ENCODE measurements at regions not wholly inside any gene's neighbourhood (a gene's known extent, or its start where the extent isn't known, plus 50 kb on each side); places are given as distances from the start of the nearest gene placed in this dataset.

GRCh38 chr1:238767321-238767720 lies 619.0 kb upstream of the CHRM3 start:
- no peak for DNase-seq (ENCODE audit: low read depth)
- no peak for TF ChIP-seq CTCF (IDR thresholded peaks at IDR 0.05; ENCODE audit: low read depth, low read length, missing control alignments)
- in situ Hi-C loops (cut with HindIII; ENCODE audit: low sequenced_read_pairs) = no loop called here
- H3K4me3 ChIP-seq (ENCODE audit: low read depth, low read length) = no peak overlapping the region

- no peak for TF ChIP-seq CTCF (IDR thresholded peaks at IDR 0.05; ENCODE audit: low read depth, low read length, missing control alignments)
- H3K4me3 ChIP-seq (ENCODE audit: low read depth, low read length) = no peak overlapping the region
- no peak for DNase-seq (ENCODE audit: low read depth)
- in situ Hi-C loops (cut with HindIII; ENCODE audit: low sequenced_read_pairs) = no loop called here
Observed at GRCh38 chr1:238764779-238765178, 621.6 kb upstream of the CHRM3 start.

- in situ Hi-C loops (cut with HindIII; ENCODE audit: low sequenced_read_pairs) = no loop called here
- no peak for DNase-seq (ENCODE audit: low read depth)
- no peak overlapping the region for H3K4me3 ChIP-seq (ENCODE audit: low read depth, low read length)
- no peak for TF ChIP-seq CTCF (IDR thresholded peaks at IDR 0.05; ENCODE audit: low read depth, low read length, missing control alignments)
Observed at GRCh38 chr1:238753252-238753651, 633.1 kb upstream of the CHRM3 start.

GRCh38 chr1:238752327-238752726 lies 634.0 kb upstream of the CHRM3 start:
- H3K4me3 ChIP-seq (ENCODE audit: low read depth, low read length) = no peak overlapping the region
- in situ Hi-C loops (cut with HindIII; ENCODE audit: low sequenced_read_pairs) = no loop called here
- TF ChIP-seq CTCF (IDR thresholded peaks at IDR 0.05; ENCODE audit: low read depth, low read length, missing control alignments) = no peak
- DNase-seq (ENCODE audit: low read depth) = no peak

GRCh38 chr1:238745069-238745468 lies 641.3 kb upstream of the CHRM3 start:
- in situ Hi-C loops (cut with HindIII; ENCODE audit: low sequenced_read_pairs) = no loop called here
- DNase-seq (ENCODE audit: low read depth) = no peak
- TF ChIP-seq CTCF (IDR thresholded peaks at IDR 0.05; ENCODE audit: low read depth, low read length, missing control alignments) = no peak
- no peak overlapping the region for H3K4me3 ChIP-seq (ENCODE audit: low read depth, low read length)

GRCh38 chr1:238738892-238739291 lies 647.5 kb upstream of the CHRM3 start:
- H3K4me3 ChIP-seq (ENCODE audit: low read depth, low read length) = no peak overlapping the region
- DNase-seq (ENCODE audit: low read depth) = no peak
- in situ Hi-C loops (cut with HindIII; ENCODE audit: low sequenced_read_pairs) = no loop called here
- no peak for TF ChIP-seq CTCF (IDR thresholded peaks at IDR 0.05; ENCODE audit: low read depth, low read length, missing control alignments)

GRCh38 chr1:238727670-238728069 lies 658.7 kb upstream of the CHRM3 start:
- no peak overlapping the region for H3K4me3 ChIP-seq (ENCODE audit: low read depth, low read length)
- DNase-seq (ENCODE audit: low read depth) = no peak
- TF ChIP-seq CTCF (IDR thresholded peaks at IDR 0.05; ENCODE audit: low read depth, low read length, missing control alignments) = no peak
- in situ Hi-C loops (cut with HindIII; ENCODE audit: low sequenced_read_pairs) = no loop called here
